ENCODE measurements at regions not wholly inside any gene's neighbourhood (a gene's known extent, or its start where the extent isn't known, plus 50 kb on each side); places are given as distances from the start of the nearest gene placed in this dataset.

DNA sequence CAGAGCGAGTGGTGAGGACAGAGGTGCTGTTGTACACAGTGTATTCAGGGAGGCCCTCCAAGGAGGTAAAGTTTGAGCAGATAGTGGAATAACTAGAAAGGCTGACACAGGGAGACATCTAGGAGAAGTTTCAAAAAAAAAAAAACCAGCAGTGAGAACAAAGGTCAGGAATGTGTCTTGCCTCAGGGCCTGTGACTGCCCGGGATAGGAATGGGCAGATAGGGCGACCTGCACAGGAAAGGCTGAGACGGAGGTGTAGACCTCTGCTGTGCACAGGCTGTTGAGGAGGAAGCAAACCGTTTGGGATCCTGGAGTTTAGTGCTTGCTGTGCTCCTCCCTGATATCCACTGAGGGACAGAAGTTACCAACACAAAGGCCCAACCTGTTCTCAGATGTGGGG is 406.5 kb upstream of the B3GAT1 start:
- H3K4me2 ChIP-seq (ENCODE audit: low read length) = no peak overlapping the region
- H3K9ac ChIP-seq = no peak overlapping the region
- H3K79me2 ChIP-seq = no peaks in the 10 kb centered on the region
- H3K27ac ChIP-seq = no peak overlapping the region
- no peaks in the 10 kb centered on the region for H3K36me3 ChIP-seq (ENCODE audit: control insufficient read depth, insufficient read depth, low read length)
- H3K4me1 ChIP-seq = no peaks in the 10 kb centered on the region
- no peak overlapping the region for H3K4me3 ChIP-seq (ENCODE audit: low read depth, low read length)
- no peak overlapping the region for H2AFZ ChIP-seq
- TF ChIP-seq, protein P1, sequence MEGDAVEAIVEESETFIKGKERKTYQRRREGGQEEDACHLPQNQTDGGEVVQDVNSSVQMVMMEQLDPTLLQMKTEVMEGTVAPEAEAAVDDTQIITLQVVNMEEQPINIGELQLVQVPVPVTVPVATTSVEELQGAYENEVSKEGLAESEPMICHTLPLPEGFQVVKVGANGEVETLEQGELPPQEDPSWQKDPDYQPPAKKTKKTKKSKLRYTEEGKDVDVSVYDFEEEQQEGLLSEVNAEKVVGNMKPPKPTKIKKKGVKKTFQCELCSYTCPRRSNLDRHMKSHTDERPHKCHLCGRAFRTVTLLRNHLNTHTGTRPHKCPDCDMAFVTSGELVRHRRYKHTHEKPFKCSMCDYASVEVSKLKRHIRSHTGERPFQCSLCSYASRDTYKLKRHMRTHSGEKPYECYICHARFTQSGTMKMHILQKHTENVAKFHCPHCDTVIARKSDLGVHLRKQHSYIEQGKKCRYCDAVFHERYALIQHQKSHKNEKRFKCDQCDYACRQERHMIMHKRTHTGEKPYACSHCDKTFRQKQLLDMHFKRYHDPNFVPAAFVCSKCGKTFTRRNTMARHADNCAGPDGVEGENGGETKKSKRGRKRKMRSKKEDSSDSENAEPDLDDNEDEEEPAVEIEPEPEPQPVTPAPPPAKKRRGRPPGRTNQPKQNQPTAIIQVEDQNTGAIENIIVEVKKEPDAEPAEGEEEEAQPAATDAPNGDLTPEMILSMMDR (IDR thresholded peaks at IDR 0.05) = no peak
- H3K27me3 ChIP-seq (ENCODE audit: control insufficient read depth, insufficient read depth, low read length) = no peaks in the 10 kb centered on the region
- no peaks in the 10 kb centered on the region for H3K9me3 ChIP-seq (ENCODE audit: control insufficient read depth, low read length)

GRCh38 chr11:134815404-134815803 is 403.4 kb upstream of the B3GAT1 start:
- Histone ChIP-seq H3K4me2 (ENCODE audit: low read length) (no peak overlapping the region), H3K4me3 (ENCODE audit: low read depth, low read length) (no peak overlapping the region), H3K9me3 (ENCODE audit: control insufficient read depth, low read length) (no peaks in the 10 kb centered on the region), H3K27ac (no peak overlapping the region), H2AFZ (no peak overlapping the region), H3K36me3 (ENCODE audit: control insufficient read depth, insufficient read depth, low read length) (no peaks in the 10 kb centered on the region), H3K4me1 (no peaks in the 10 kb centered on the region), H3K79me2 (no peaks in the 10 kb centered on the region), H3K9ac (no peak overlapping the region), H3K27me3 (ENCODE audit: control insufficient read depth, insufficient read depth, low read length) (no peaks in the 10 kb centered on the region)
- TF ChIP-seq, protein P1 (IDR thresholded peaks at IDR 0.05) = no peak

- H3K27ac ChIP-seq = no peak overlapping the region
- H3K9me3 ChIP-seq (ENCODE audit: control insufficient read depth, low read length) = no peaks in the 10 kb centered on the region
- H2AFZ ChIP-seq = no peak overlapping the region
- no peak overlapping the region for H3K4me3 ChIP-seq (ENCODE audit: low read depth, low read length)
- H3K4me1 ChIP-seq = no peaks in the 10 kb centered on the region
- H3K36me3 ChIP-seq (ENCODE audit: control insufficient read depth, insufficient read depth, low read length) = no peaks in the 10 kb centered on the region
- TF ChIP-seq, protein P1 (IDR thresholded peaks at IDR 0.05) = no peak
- H3K27me3 ChIP-seq (ENCODE audit: control insufficient read depth, insufficient read depth, low read length) = no peaks in the 10 kb centered on the region
- H3K4me2 ChIP-seq (ENCODE audit: low read length) = no peak overlapping the region
- no peak overlapping the region for H3K9ac ChIP-seq
- no peaks in the 10 kb centered on the region for H3K79me2 ChIP-seq
Measured at GRCh38 chr11:134807997-134808396, 396.0 kb upstream of the B3GAT1 start.

GRCh38 chr11:134802598-134802997 is 390.6 kb upstream of the B3GAT1 start:
- no peaks in the 10 kb centered on the region for H3K36me3 ChIP-seq (ENCODE audit: control insufficient read depth, insufficient read depth, low read length)
- H3K9ac ChIP-seq = no peak overlapping the region
- TF ChIP-seq, protein P1 (IDR thresholded peaks at IDR 0.05) = no peak

DNA sequence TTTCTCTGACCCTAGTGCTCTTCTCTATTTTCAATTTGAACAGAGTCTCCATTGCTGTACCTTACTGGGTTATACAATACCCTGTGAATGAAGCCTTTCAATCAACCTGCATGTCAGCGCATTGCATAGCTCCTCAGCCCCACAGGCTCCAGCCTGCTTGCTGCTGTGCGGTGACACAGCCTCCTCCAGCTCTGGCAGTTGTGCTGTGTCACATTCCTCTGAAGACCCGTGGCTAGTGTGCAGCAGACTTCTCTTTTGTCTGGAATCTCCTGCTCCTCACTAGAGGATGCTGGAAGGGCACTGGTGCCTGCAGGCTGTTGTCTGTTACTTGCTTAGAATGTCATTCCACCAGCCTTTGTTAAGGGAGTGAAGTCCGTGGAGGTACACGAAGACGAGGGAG is 390.1 kb upstream of the B3GAT1 start:
- Histone ChIP-seq H3K27me3 (ENCODE audit: control insufficient read depth, insufficient read depth, low read length) (no peaks in the 10 kb centered on the region), H3K79me2 (no peaks in the 10 kb centered on the region), H3K9ac (no peak overlapping the region), H3K4me1 (no peaks in the 10 kb centered on the region), H3K36me3 (ENCODE audit: control insufficient read depth, insufficient read depth, low read length) (no peaks in the 10 kb centered on the region), H3K27ac (no peak overlapping the region), H3K9me3 (ENCODE audit: control insufficient read depth, low read length) (no peaks in the 10 kb centered on the region), H3K4me2 (ENCODE audit: low read length) (no peak overlapping the region), H2AFZ (no peak overlapping the region), H3K4me3 (ENCODE audit: low read depth, low read length) (no peak overlapping the region)
- TF ChIP-seq, protein P1 (IDR thresholded peaks at IDR 0.05) = no peak

More at GRCh38 chr11:134802598-134802997, 390.6 kb upstream of the B3GAT1 start:
- no peak overlapping the region for H2AFZ ChIP-seq
- no peaks in the 10 kb centered on the region for H3K79me2 ChIP-seq
- no peaks in the 10 kb centered on the region for H3K4me1 ChIP-seq
- H3K9me3 ChIP-seq (ENCODE audit: control insufficient read depth, low read length) = no peaks in the 10 kb centered on the region
- H3K4me2 ChIP-seq (ENCODE audit: low read length) = no peak overlapping the region
- H3K4me3 ChIP-seq (ENCODE audit: low read depth, low read length) = no peak overlapping the region
- no peak overlapping the region for H3K27ac ChIP-seq
- H3K27me3 ChIP-seq (ENCODE audit: control insufficient read depth, insufficient read depth, low read length) = no peaks in the 10 kb centered on the region

Data from parathyroid adenoma (tissue), 2 donors.